OCI-LY7 (cell line): ENCODE measurements at regions not wholly inside any gene's neighbourhood (a gene's known extent, or its start where the extent isn't known, plus 50 kb on each side); places are given as distances from the start of the nearest gene placed in this dataset.

Experiments used
- BruUV-seq: library from RNA; stranded (reverse); fragments of 400-500 nt; replicated peaks from 2 replicates; lab custom pipeline; 2021; lab: Mats Ljungman, UMichigan
- CTCF ChIA-PET: fragments of 300-600 bp; sonication (Branson Sonifier 250); formaldehyde crosslinking; loops from one replicate; lab custom pipeline; 2022; ENCODE audit warnings: antibody characterized with exemption; ENCODE audit not compliant: unreplicated experiment; lab: Charles Lee
- POLR2A ChIA-PET: fragments of 300-600 bp; sonication (Branson Sonifier 250); formaldehyde crosslinking; loops from one replicate; lab custom pipeline; 2022; ENCODE audit warnings: antibody characterized with exemption; lab: Charles Lee
- DNase-seq: peaks from one replicate; pipeline ENCODE4 v3.0.0-alpha.2; 2015; ENCODE audit warnings: low spot score
- H2AFZ ChIP-seq: fragments of 200-600 bp; sonication (generic), shearing (Covaris generic); 2 replicates; pipeline ENCODE4 v1.6.1; 2014; ENCODE audit warnings: mild to moderate bottlenecking, antibody characterized with exemption, low read length, moderate library complexity
- H3K27ac ChIP-seq: fragments of 200-600 bp; sonication (generic); 2 replicates; pipeline ENCODE4 v1.5.1; 2014; ENCODE audit warnings: mixed run types, low read depth, mild to moderate bottlenecking, moderate library complexity, low read length, inconsistent platforms; ENCODE audit not compliant: poor library complexity, severe bottlenecking
- H3K36me3 ChIP-seq: fragments of 200-600 bp; sonication (generic); 2 replicates; pipeline ENCODE4 v1.6.1; 2014; ENCODE audit warnings: mild to moderate bottlenecking, antibody characterized with exemption, low read length, moderate library complexity, mixed read lengths; ENCODE audit not compliant: insufficient read depth
- H3K4me1 ChIP-seq: fragments of 200-600 bp; sonication (generic); 2 replicates; pipeline ENCODE4 v1.5.1; 2014; ENCODE audit warnings: mild to moderate bottlenecking, low read length; ENCODE audit not compliant: insufficient read depth, poor library complexity, severe bottlenecking
- H3K4me2 ChIP-seq: fragments of 200-600 bp; sonication (generic); 2 replicates; pipeline ENCODE4 v1.6.1; 2014; ENCODE audit warnings: mild to moderate bottlenecking, low read length
- H3K4me3 ChIP-seq: fragments of 200-600 bp; sonication (generic); 2 replicates; pipeline ENCODE4 v1.5.1; 2014; ENCODE audit warnings: mild to moderate bottlenecking, low read depth, low read length; ENCODE audit not compliant: poor library complexity, severe bottlenecking
- H3K79me2 ChIP-seq: fragments of 200-600 bp; sonication (generic); 2 replicates; pipeline ENCODE4 v1.6.1; 2016; ENCODE audit warnings: low read depth, mild to moderate bottlenecking, low read length, moderate library complexity, mixed read lengths; ENCODE audit not compliant: insufficient read depth
- H3K9me2 ChIP-seq: fragments of 200-600 bp; sonication (generic); 2 replicates; pipeline ENCODE4 v1.6.1; 2016; ENCODE audit warnings: mild to moderate bottlenecking, low read length, mixed read lengths; ENCODE audit not compliant: insufficient read depth
- H3K9me3 ChIP-seq: fragments of 200-600 bp; sonication (generic); 2 replicates; pipeline ENCODE4 v1.6.1; 2014; ENCODE audit warnings: mild to moderate bottlenecking, mixed run types, low read length, mixed read lengths
- H4K20me1 ChIP-seq: fragments of 200-600 bp; sonication (generic); 2 replicates; pipeline ENCODE4 v1.6.1; 2014; ENCODE audit warnings: mild to moderate bottlenecking, antibody characterized with exemption, low read length, moderate library complexity, mixed read lengths; ENCODE audit not compliant: insufficient read depth
- CTCF ChIP-seq: fragments of 200-600 bp; sonication (generic); conservative IDR thresholded peaks from 2 replicates; pipeline ENCODE4 v1.5.1; 2014; ENCODE audit warnings: mild to moderate bottlenecking, antibody characterized with exemption, low read length, moderate library complexity, mixed read lengths
- EZH2phosphoT487 ChIP-seq: fragments of 200-600 bp; sonication (generic); IDR thresholded peaks from 2 replicates; pipeline ENCODE4 v1.6.1; 2018; ENCODE audit warnings: low read depth, borderline replicate concordance, mild to moderate bottlenecking, mixed run types, antibody characterized with exemption, low read length, moderate library complexity, mixed read lengths
- intact Hi-C: fragments of 100-400 bp; cut with micrococcal nuclease; formaldehyde crosslinking; loops from one replicate; pipeline ENCODE4 v1.10.0; 2022; ENCODE audit not compliant: unreplicated experiment

- intact Hi-C loops = no loop called here
- no peaks in the 10 kb centered on the region for H3K9me2 ChIP-seq
- no peak for DNase-seq
- no peaks in the 10 kb centered on the region for H3K4me1 ChIP-seq
- ChIA-PET CTCF (no interaction called here), POLR2A (interaction anchor here (1.0 kb wide), 1 partner anchor 13 kb away, joined by 3 read pairs; no protein-coding TSS in a partner anchor)
- no TSS peak for BruUV-seq
- no peaks in the 10 kb centered on the region for H3K36me3 ChIP-seq
- no peaks in the 10 kb centered on the region for H4K20me1 ChIP-seq
- no peak overlapping the region for H3K4me3 ChIP-seq
- no peaks in the 10 kb centered on the region for H3K9me3 ChIP-seq
- no peak overlapping the region for H2AFZ ChIP-seq
- TF ChIP-seq EZH2phosphoT487 (no peak), CTCF (no peak)
- H3K79me2 ChIP-seq = no peaks in the 10 kb centered on the region
- H3K27ac ChIP-seq = no peak overlapping the region
- no peak overlapping the region for H3K4me2 ChIP-seq
Measured at GRCh38 chr2:71941726-71942525, 205.7 kb downstream of the CYP26B1 start.

GRCh38 chr2:71940695-71941094 lies 207.0 kb downstream of the CYP26B1 start:
- Histone ChIP-seq H3K27ac (no peak overlapping the region), H4K20me1 (no peaks in the 10 kb centered on the region), H3K4me1 (no peaks in the 10 kb centered on the region), H3K9me2 (no peaks in the 10 kb centered on the region), H2AFZ (no peak overlapping the region), H3K4me3 (no peak overlapping the region), H3K79me2 (no peaks in the 10 kb centered on the region), H3K36me3 (no peaks in the 10 kb centered on the region), H3K4me2 (no peak overlapping the region), H3K9me3 (no peaks in the 10 kb centered on the region)
- TF ChIP-seq EZH2phosphoT487 = no peak
- TF ChIP-seq CTCF = no peak
- CTCF ChIA-PET = no interaction called here
- no peak for DNase-seq
- intact Hi-C loops = no loop called here
- POLR2A ChIA-PET = no interaction called here
- BruUV-seq = no TSS peak
